ENCODE measurements at regions not wholly inside any gene's neighbourhood (a gene's known extent, or its start where the extent isn't known, plus 50 kb on each side); places are given as distances from the start of the nearest gene placed in this dataset.

DNA sequence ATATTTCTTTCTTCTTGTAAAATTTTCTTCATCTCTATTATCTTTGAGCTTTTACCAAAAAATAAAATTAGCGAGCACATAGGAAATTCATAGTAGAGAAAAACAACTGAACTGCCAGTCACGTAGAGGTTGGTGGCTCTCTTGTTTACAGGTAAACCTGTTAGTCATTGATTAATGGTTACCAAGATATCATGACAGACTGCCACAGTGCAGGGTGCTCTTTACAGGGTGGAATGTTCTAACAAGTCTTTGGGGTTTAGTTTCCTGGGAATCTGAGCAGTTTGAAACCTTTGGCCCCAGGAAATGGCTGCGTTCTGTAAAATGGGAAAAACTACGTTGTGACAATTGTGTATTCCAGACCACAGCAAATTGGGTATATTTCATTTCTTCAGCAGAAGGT is 407.3 kb upstream of the ADARB2 start:
- DNase-seq (no peak), ATAC-seq (no peak)
- H3K4me3 Mint-ChIP-seq, result no peak overlapping the region
- peaks cover 2% of the 10 kb centered on the region for H3K27me3 Mint-ChIP-seq (ENCODE audit: low read depth)
- H3K4me1 Mint-ChIP-seq (ENCODE audit: low read depth), result no peaks in the 10 kb centered on the region
- no peaks in the 10 kb centered on the region for H3K36me3 Mint-ChIP-seq (ENCODE audit: insufficient read depth)
- no peaks in the 10 kb centered on the region for H3K9me3 Mint-ChIP-seq

DNA sequence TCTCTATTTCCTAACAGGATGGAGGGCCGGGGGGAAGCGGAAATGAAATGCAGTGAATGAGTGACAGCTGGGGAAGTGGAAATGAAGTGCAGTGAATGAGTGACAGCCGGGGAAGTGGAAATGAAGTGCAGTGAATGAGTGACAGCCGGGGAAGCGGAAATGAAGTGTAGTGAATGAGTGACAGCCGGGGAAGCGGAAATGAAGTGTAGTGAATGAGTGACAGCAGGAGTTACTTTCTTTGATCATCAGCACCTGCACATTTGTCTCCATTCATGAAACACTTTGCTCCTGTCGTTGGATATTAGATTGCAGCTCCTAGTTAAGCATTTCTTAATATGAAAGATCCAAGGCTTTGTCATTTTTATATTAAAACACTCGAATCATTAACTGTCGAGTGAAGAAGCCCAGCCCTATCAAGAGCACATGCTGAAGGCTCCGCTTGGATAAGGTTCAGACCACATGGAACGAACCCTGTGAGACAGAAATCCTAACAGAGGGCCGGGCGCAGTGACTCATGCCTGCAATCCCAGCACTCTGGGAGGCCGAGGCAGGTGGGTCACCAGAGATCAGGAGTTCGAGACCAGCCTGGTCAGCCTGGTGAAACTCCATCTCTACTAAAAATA is 406.0 kb upstream of the ADARB2 start:
- Mint-ChIP-seq H3K4me1 (ENCODE audit: low read depth) (no peaks in the 10 kb centered on the region), H3K9me3 (no peaks in the 10 kb centered on the region), H3K27me3 (ENCODE audit: low read depth) (peaks cover 2% of the 10 kb centered on the region), H3K4me3 (no peak overlapping the region), H3K36me3 (ENCODE audit: insufficient read depth) (no peaks in the 10 kb centered on the region)
- ATAC-seq, result no peak
- no peak for DNase-seq

GRCh38 chr10:2139746-2140145 is 402.4 kb upstream of the ADARB2 start:
- Mint-ChIP-seq H3K36me3 (ENCODE audit: insufficient read depth) (no peaks in the 10 kb centered on the region), H3K4me3 (no peak overlapping the region), H3K9me3 (no peaks in the 10 kb centered on the region), H3K4me1 (ENCODE audit: low read depth) (no peaks in the 10 kb centered on the region), H3K27me3 (ENCODE audit: low read depth) (no peaks in the 10 kb centered on the region)
- DNase-seq (no peak), ATAC-seq (no peak)

GRCh38 chr10:2137549-2138174 is 400.3 kb upstream of the ADARB2 start:
- Mint-ChIP-seq H3K4me3 (no peak overlapping the region), H3K4me1 (ENCODE audit: low read depth) (no peaks in the 10 kb centered on the region), H3K9me3 (peaks cover 1% of the 10 kb centered on the region), H3K27me3 (ENCODE audit: low read depth) (no peaks in the 10 kb centered on the region), H3K36me3 (ENCODE audit: insufficient read depth) (no peaks in the 10 kb centered on the region)
- ATAC-seq, result no peak
- no peak for DNase-seq

DNA sequence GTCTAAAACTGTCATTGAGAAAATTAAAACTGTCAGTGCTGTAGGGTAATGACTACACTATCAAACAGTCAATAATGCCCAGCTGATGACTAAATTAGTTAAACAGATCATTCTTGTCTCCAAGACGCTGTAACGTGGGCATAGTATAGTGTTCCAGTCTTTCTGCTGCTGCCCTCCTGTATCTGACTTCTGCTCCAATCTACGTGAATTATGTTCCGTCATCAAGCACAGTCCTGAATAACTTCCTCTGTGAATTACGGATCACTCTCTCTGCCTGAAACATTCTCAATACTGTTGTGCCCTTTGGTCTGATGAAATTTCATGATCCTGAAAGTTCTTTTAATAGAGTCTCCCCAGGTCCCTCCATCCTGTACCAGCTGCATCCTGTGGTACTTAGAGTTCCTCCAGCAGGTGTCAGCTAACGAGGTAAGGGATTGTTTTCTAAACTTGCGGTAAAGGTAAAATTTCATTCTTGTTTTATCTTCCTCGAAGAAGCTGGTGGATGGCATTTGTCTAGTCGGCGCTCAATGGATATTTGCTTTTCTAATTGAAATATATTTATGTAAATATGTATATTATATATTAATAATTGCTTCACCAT is 393.5 kb upstream of the ADARB2 start:
- DNase-seq (no peak), ATAC-seq (no peak)
- peaks cover 10% of the 10 kb centered on the region for H3K27me3 Mint-ChIP-seq (ENCODE audit: low read depth)
- no peak overlapping the region for H3K4me3 Mint-ChIP-seq
- no peaks in the 10 kb centered on the region for H3K4me1 Mint-ChIP-seq (ENCODE audit: low read depth)
- no peaks in the 10 kb centered on the region for H3K36me3 Mint-ChIP-seq (ENCODE audit: insufficient read depth)
- peaks cover 4% of the 10 kb centered on the region for H3K9me3 Mint-ChIP-seq

GRCh38 chr10:2128991-2129390 is 391.7 kb upstream of the ADARB2 start:
- DNase-seq, result no peak
- Mint-ChIP-seq H3K9me3 (peaks cover 4% of the 10 kb centered on the region), H3K4me1 (ENCODE audit: low read depth) (no peaks in the 10 kb centered on the region), H3K27me3 (ENCODE audit: low read depth) (peaks cover 12% of the 10 kb centered on the region), H3K36me3 (ENCODE audit: insufficient read depth) (no peaks in the 10 kb centered on the region), H3K4me3 (no peak overlapping the region)
- ATAC-seq, result no peak

GRCh38 chr10:2124135-2124534 is 386.8 kb upstream of the ADARB2 start:
- H3K27me3 Mint-ChIP-seq (ENCODE audit: low read depth), result peaks cover 3% of the 10 kb centered on the region
- no peaks in the 10 kb centered on the region for H3K9me3 Mint-ChIP-seq
- no peaks in the 10 kb centered on the region for H3K36me3 Mint-ChIP-seq (ENCODE audit: insufficient read depth)
- no peaks in the 10 kb centered on the region for H3K4me1 Mint-ChIP-seq (ENCODE audit: low read depth)
- H3K4me3 Mint-ChIP-seq, result no peak overlapping the region
- DNase-seq (no peak), ATAC-seq (no peak)

- Mint-ChIP-seq H3K4me3 (no peak overlapping the region), H3K36me3 (ENCODE audit: insufficient read depth) (no peaks in the 10 kb centered on the region), H3K27me3 (ENCODE audit: low read depth) (peaks cover 3% of the 10 kb centered on the region), H3K4me1 (ENCODE audit: low read depth) (no peaks in the 10 kb centered on the region), H3K9me3 (no peaks in the 10 kb centered on the region)
- DNase-seq, result no peak
- no peak for ATAC-seq
Observed at GRCh38 chr10:2122431-2123124, 385.3 kb upstream of the ADARB2 start.

- H3K9me3 Mint-ChIP-seq, result no peaks in the 10 kb centered on the region
Observed at GRCh38 chr10:2121929-2122328, 384.6 kb upstream of the ADARB2 start.

GRCh38 chr10:2121315-2121714 is 384.0 kb upstream of the ADARB2 start:
- peaks cover 3% of the 10 kb centered on the region for H3K27me3 Mint-ChIP-seq (ENCODE audit: low read depth)
- no peak for DNase-seq
- no peaks in the 10 kb centered on the region for H3K9me3 Mint-ChIP-seq
- ATAC-seq, result no peak
- no peaks in the 10 kb centered on the region for H3K36me3 Mint-ChIP-seq (ENCODE audit: insufficient read depth)
- H3K4me1 Mint-ChIP-seq (ENCODE audit: low read depth), result no peaks in the 10 kb centered on the region
- H3K4me3 Mint-ChIP-seq, result no peak overlapping the region

More at GRCh38 chr10:2121929-2122328, 384.6 kb upstream of the ADARB2 start:
- no peaks in the 10 kb centered on the region for H3K36me3 Mint-ChIP-seq (ENCODE audit: insufficient read depth)
- ATAC-seq (no peak), DNase-seq (no peak)
- H3K4me1 Mint-ChIP-seq (ENCODE audit: low read depth), result no peaks in the 10 kb centered on the region
- H3K27me3 Mint-ChIP-seq (ENCODE audit: low read depth), result peaks cover 3% of the 10 kb centered on the region
- no peak overlapping the region for H3K4me3 Mint-ChIP-seq

DNA sequence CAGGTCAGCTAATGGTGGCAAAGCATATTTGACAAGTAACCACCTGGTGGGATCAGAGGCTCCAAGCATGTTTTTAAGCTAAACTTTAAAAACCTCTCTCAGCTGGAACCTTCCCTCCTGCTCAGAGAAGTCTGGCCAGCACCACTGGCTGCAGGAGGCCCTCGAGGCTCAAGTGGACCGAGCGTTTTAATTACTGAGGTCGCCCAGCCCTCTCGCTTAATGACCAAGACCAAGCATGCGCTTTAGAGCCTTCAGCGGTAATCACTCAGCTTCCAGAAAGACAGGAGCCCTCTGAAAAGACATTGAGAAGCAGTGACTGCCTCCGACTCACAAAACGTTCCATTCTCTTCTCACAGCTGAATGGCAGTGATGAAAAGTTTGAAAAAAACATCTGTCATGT is 383.4 kb upstream of the ADARB2 start:
- DNase-seq (no peak), ATAC-seq (no peak)
- H3K4me3 Mint-ChIP-seq, result no peak overlapping the region
- no peaks in the 10 kb centered on the region for H3K4me1 Mint-ChIP-seq (ENCODE audit: low read depth)
- H3K9me3 Mint-ChIP-seq, result no peaks in the 10 kb centered on the region
- H3K36me3 Mint-ChIP-seq (ENCODE audit: insufficient read depth), result no peaks in the 10 kb centered on the region
- peaks cover 1% of the 10 kb centered on the region for H3K27me3 Mint-ChIP-seq (ENCODE audit: low read depth)

DNA sequence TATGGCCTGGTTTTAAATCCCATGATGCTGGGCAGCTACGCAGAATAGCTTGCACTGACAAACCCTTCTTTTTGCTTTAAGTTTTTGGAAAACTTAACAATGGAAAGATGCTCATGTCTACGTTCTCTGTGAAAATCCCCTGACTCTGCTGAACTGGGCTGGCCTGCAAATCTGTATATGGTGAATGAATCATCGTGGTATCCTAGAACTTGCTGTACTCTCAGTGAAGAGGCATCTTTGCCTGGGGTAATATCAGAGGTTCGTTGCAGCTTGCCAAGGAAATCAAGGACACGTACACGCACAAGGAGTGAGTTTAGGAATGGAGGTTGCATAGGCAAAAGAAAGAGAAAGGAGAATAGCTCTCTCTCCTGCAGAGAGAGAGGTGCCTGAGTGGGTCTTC is 382.0 kb upstream of the ADARB2 start:
- Mint-ChIP-seq H3K4me3 (no peak overlapping the region), H3K36me3 (ENCODE audit: insufficient read depth) (no peaks in the 10 kb centered on the region), H3K4me1 (ENCODE audit: low read depth) (no peaks in the 10 kb centered on the region), H3K9me3 (no peaks in the 10 kb centered on the region), H3K27me3 (ENCODE audit: low read depth) (no peaks in the 10 kb centered on the region)
- no peak for DNase-seq
- ATAC-seq, result no peak

GRCh38 chr10:2118201-2118600 is 380.9 kb upstream of the ADARB2 start:
- no peaks in the 10 kb centered on the region for H3K36me3 Mint-ChIP-seq (ENCODE audit: insufficient read depth)

GRCh38 chr10:2117641-2118040 is 380.3 kb upstream of the ADARB2 start:
- H3K4me3 Mint-ChIP-seq, result no peak overlapping the region
- no peaks in the 10 kb centered on the region for H3K9me3 Mint-ChIP-seq
- no peaks in the 10 kb centered on the region for H3K27me3 Mint-ChIP-seq (ENCODE audit: low read depth)
- H3K4me1 Mint-ChIP-seq (ENCODE audit: low read depth), result no peaks in the 10 kb centered on the region
- no peak for ATAC-seq
- DNase-seq, result no peak
- no peaks in the 10 kb centered on the region for H3K36me3 Mint-ChIP-seq (ENCODE audit: insufficient read depth)

More at GRCh38 chr10:2118201-2118600, 380.9 kb upstream of the ADARB2 start:
- no peaks in the 10 kb centered on the region for H3K27me3 Mint-ChIP-seq (ENCODE audit: low read depth)
- H3K9me3 Mint-ChIP-seq, result no peaks in the 10 kb centered on the region
- no peak for ATAC-seq
- no peak overlapping the region for H3K4me3 Mint-ChIP-seq
- DNase-seq, result no peak
- no peaks in the 10 kb centered on the region for H3K4me1 Mint-ChIP-seq (ENCODE audit: low read depth)

- Mint-ChIP-seq H3K36me3 (ENCODE audit: insufficient read depth) (no peaks in the 10 kb centered on the region), H3K4me3 (no peak overlapping the region), H3K27me3 (ENCODE audit: low read depth) (no peaks in the 10 kb centered on the region), H3K9me3 (no peaks in the 10 kb centered on the region), H3K4me1 (ENCODE audit: low read depth) (no peaks in the 10 kb centered on the region)
- no peak for DNase-seq
- ATAC-seq, result no peak
Observed at GRCh38 chr10:2111965-2112364, 374.6 kb upstream of the ADARB2 start.

Measured in activated T-cell treated with anti-CD3 and anti-CD28 coated beads, Interleukin-2, amount 50 U/mL, for 4 hours (primary cell).